Tibial nerve (tissue), 4 donors: ENCODE measurements at regions not wholly inside any gene's neighbourhood (a gene's known extent, or its start where the extent isn't known, plus 50 kb on each side); places are given as distances from the start of the nearest gene placed in this dataset.

Experiments used
- DNase-seq, 2 donors: peaks; one replicate each; pipeline ENCODE4 v3.0.0-alpha.2; 2019; ENCODE audit warnings: low spot score in 2 of 2
- H3K27ac ChIP-seq, 4 donors: fragments of 200-600 bp; sonication (generic) in 3 of 4; one replicate each; pipeline ENCODE4 v1.5.1; 2017 to 2019; ENCODE audit warnings: mild to moderate bottlenecking in 1 of 4
- H3K27me3 ChIP-seq, 2 donors: fragments of 200-600 bp; sonication (generic) in 1 of 2; one replicate each; pipeline versions ENCODE4 v1.5.1 to v1.6.0; 2017 to 2019
- H3K36me3 ChIP-seq, 3 donors: fragments of 200-600 bp; sonication (generic); one replicate each; pipeline ENCODE4 v1.5.1; 2018 to 2019
- H3K4me1 ChIP-seq, 4 donors: fragments of 200-600 bp; sonication (generic) in 3 of 4; one replicate each; pipeline ENCODE4 v1.5.1; 2017 to 2019
- H3K4me3 ChIP-seq, 4 donors: fragments of 200-600 bp; sonication (generic) in 3 of 4; one replicate each; pipeline ENCODE4 v1.5.1; 2017 to 2019; ENCODE audit warnings: mild to moderate bottlenecking in 1 of 4, moderate library complexity in 1 of 4
- H3K9me3 ChIP-seq, 4 donors: fragments of 200-600 bp; sonication (generic) in 3 of 4; one replicate each; pipeline ENCODE4 v1.5.1; 2017 to 2019
- CTCF ChIP-seq, 5 experiments: fragments of 200-600 bp in 3 of 5; fragments of 450-650 bp in 2 of 5; sonication (generic) in 3 of 5; IDR thresholded peaks; one replicate each; pipeline ENCODE4 v1.5.1; 2016 to 2019; ENCODE audit warnings: antibody characterized with exemption in 5 of 5, mild to moderate bottlenecking in 3 of 5, moderate library complexity in 2 of 5
- EP300 ChIP-seq, 2 donors: sonication (generic); formaldehyde crosslinking; IDR thresholded peaks; one replicate each; pipeline ENCODE4 v1.6.1; 2017; ENCODE audit warnings: antibody characterized with exemption in 2 of 2, mild to moderate bottlenecking in 1 of 2
- POLR2A ChIP-seq, 2 donors: fragments of 450-650 bp; IDR thresholded peaks; one replicate each; pipeline ENCODE4 v1.6.1; 2017; ENCODE audit warnings: antibody characterized with exemption in 2 of 2, mild to moderate bottlenecking in 2 of 2, moderate library complexity in 2 of 2
- WGBS, 2 donors: methylation state at CpG; one replicate each; pipeline ENCODE4 v1.1.5; 2018; 5-methylcytosine and 5-hydroxymethylcytosine counted together

- H3K36me3 ChIP-seq = no peaks in the 10 kb centered on the region
- 53 to 72% methylated on average over 1 of the region's 1 CpG for WGBS, 2 donors
- H3K27me3 ChIP-seq = no peaks in the 10 kb centered on the region
- DNase-seq = no peak
- H3K4me1 ChIP-seq = no peaks in the 10 kb centered on the region
- H3K9me3 ChIP-seq = peaks cover 0 to 11% (median 2%) of the 10 kb centered on the region in 4 donors
- TF ChIP-seq CTCF (IDR thresholded peaks at IDR 0.05) (no peak), POLR2A (IDR thresholded peaks at IDR 0.05) (no peak), EP300 (IDR thresholded peaks at IDR 0.05) (no peak)
- no peak overlapping the region for H3K4me3 ChIP-seq
- no peak overlapping the region for H3K27ac ChIP-seq
These were observed 922.2 kb upstream of the SEMA6A start for GRCh38 chr5:117496801-117497200.

- TF ChIP-seq POLR2A (IDR thresholded peaks at IDR 0.05) = no peak
- no peak for TF ChIP-seq CTCF (IDR thresholded peaks at IDR 0.05)
- TF ChIP-seq EP300 (IDR thresholded peaks at IDR 0.05) = no peak
- Histone ChIP-seq H3K27ac (no peak overlapping the region), H3K4me1 (no peaks in the 10 kb centered on the region), H3K27me3 (no peaks in the 10 kb centered on the region), H3K9me3 (peaks cover 0 to 11% (median 2%) of the 10 kb centered on the region in 4 donors), H3K4me3 (no peak overlapping the region), H3K36me3 (no peaks in the 10 kb centered on the region)
- no peak for DNase-seq
- whole genome bisulfite sequencing, 2 donors = 52 to 62% methylated on average over 2 of the region's 2 CpGs
These were observed 919.6 kb upstream of the SEMA6A start for GRCh38 chr5:117494188-117494587.

DNA sequence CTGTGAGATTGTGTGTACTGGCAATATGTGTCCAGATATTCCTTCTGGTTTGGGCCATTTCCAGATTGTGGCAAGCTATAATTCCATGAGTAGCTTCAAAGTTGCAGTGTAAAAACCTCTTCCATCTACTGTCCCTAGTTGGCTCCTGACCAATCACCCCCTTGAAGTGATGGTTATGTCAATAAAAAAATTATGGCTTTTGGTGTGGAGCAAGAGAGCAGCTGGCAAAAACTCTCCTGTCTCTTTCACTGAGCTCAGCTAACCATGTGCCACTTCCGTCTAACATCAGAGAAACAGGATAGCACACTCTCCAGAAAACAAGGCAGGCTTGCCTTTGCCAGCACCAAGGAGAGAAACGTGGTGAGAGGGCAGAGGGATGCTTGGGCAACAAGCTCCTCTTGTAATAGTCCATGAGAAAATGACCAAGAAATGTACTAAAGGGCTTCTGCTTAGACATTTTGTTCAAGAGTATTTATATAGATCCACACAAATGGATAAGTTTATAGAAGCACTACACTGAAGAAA lies 914.4 kb upstream of the SEMA6A start:
- no peak for DNase-seq
- peaks cover 0 to 11% (median 2%) of the 10 kb centered on the region in 4 donors for H3K9me3 ChIP-seq
- no peaks in the 10 kb centered on the region for H3K4me1 ChIP-seq
- no peaks in the 10 kb centered on the region for H3K27me3 ChIP-seq
- 60 to 62% methylated on average over 2 of the region's 2 CpGs for WGBS, 2 donors
- no peak for TF ChIP-seq POLR2A (IDR thresholded peaks at IDR 0.05)
- no peak for TF ChIP-seq EP300 (IDR thresholded peaks at IDR 0.05)
- no peak for TF ChIP-seq CTCF (IDR thresholded peaks at IDR 0.05)
- H3K27ac ChIP-seq = no peak overlapping the region
- no peak overlapping the region for H3K4me3 ChIP-seq
- H3K36me3 ChIP-seq = no peaks in the 10 kb centered on the region

- TF ChIP-seq POLR2A (IDR thresholded peaks at IDR 0.05) = no peak
- no peak for TF ChIP-seq CTCF (IDR thresholded peaks at IDR 0.05)
- no peak for TF ChIP-seq EP300 (IDR thresholded peaks at IDR 0.05)
- H3K4me3 ChIP-seq = no peak overlapping the region
- no peaks in the 10 kb centered on the region for H3K36me3 ChIP-seq
- H3K27me3 ChIP-seq = no peaks in the 10 kb centered on the region
- H3K4me1 ChIP-seq = no peaks in the 10 kb centered on the region
- H3K27ac ChIP-seq = no peak overlapping the region
- H3K9me3 ChIP-seq = peaks cover 0 to under 1% (median 0%) of the 10 kb centered on the region in 4 donors
- no peak for DNase-seq
- WGBS, 2 donors = 95 to 97% methylated on average over 4 of the region's 4 CpGs
These were observed 912.9 kb upstream of the SEMA6A start for GRCh38 chr5:117487556-117487955.

DNA sequence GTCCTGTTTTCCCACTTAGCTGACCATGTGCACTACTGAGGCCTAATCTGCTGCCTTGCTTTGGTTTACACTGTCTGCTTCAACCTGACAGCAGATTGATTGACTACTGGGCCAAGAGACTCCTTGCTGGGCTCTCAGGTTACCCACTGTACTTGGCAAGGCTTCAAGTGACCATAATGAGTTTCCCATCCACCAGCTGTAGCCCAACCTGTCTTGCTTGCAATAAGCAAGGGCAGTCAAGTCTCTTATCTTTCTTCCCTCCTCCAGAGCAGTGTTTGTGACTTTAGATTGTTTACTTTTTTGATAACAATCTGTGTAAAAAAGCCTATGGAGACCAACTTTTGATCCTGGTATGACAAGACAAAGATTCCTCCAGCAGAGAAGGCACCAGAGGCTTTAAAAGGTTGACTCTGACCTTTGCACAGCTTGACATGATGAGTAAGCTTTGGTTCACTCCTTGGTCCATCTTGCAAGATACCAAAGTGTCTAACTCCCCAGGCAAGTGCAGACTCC lies 912.3 kb upstream of the SEMA6A start:
- Histone ChIP-seq H3K4me3 (no peak overlapping the region), H3K27me3 (no peaks in the 10 kb centered on the region)
- TF ChIP-seq CTCF (IDR thresholded peaks at IDR 0.05) = no peak
- no peak for TF ChIP-seq POLR2A (IDR thresholded peaks at IDR 0.05)
- no peak for TF ChIP-seq EP300 (IDR thresholded peaks at IDR 0.05)

More for the DNA sequence above, 912.3 kb upstream of the SEMA6A start:
- no peaks in the 10 kb centered on the region for H3K9me3 ChIP-seq
- H3K36me3 ChIP-seq = no peaks in the 10 kb centered on the region
- no peak overlapping the region for H3K27ac ChIP-seq
- no peaks in the 10 kb centered on the region for H3K4me1 ChIP-seq
- no peak for DNase-seq
